ENCODE measurements at regions not wholly inside any gene's neighbourhood (a gene's known extent, or its start where the extent isn't known, plus 50 kb on each side); places are given as distances from the start of the nearest gene placed in this dataset.

DNA sequence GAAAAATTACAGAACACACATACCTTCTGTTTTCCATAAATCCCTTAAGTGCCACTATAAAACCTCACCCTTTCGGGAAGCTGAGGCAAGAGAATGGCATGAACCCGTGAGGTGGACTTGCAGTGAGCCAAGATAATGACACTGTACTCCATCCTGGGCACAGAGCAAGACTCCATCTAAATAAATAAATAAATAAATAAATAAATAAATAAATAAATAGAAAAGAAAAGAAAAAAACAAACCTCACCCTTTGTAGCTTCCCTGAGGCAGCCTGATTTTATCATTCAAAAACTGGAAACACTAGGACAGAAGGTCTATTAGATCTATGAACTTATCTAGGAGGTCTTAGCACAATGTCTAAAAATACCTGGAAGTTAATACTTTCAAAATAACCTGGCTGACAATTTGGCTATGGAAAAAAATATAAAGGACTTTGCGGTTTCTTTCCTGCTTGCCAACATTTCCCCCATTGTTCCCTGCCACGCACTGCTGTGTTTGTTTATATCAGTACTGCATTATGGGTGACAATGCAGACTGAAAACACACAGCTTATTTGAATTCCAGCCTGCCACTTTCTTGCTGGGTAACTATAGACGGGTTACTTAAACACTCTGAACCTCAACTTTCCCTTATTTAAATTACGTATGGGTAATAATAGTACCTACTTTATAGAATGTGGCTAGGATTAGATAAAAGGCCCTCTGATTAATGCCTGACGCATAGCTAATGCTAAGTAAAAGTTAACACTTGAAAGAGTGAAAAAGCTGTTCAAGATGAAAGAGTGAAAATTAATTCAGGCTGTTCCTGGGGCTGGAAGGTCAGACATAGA is 313.0 kb downstream of the RDH14 start (continued):
- TF ChIP-seq, protein P1, sequence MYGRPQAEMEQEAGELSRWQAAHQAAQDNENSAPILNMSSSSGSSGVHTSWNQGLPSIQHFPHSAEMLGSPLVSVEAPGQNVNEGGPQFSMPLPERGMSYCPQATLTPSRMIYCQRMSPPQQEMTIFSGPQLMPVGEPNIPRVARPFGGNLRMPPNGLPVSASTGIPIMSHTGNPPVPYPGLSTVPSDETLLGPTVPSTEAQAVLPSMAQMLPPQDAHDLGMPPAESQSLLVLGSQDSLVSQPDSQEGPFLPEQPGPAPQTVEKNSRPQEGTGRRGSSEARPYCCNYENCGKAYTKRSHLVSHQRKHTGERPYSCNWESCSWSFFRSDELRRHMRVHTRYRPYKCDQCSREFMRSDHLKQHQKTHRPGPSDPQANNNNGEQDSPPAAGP (tag by site-specific recombination; IDR thresholded peaks at IDR 0.05): no peak

GRCh38 chr2:18245375-18245774 is 315.1 kb downstream of the RDH14 start:
- CTCF ChIA-PET: no interaction called here
- no peaks in the 10 kb centered on the region for H3K9me3 ChIP-seq (ENCODE audit: control insufficient read depth, insufficient read depth, low read depth, low read length)
- no peaks in the 10 kb centered on the region for H3K36me3 ChIP-seq (ENCODE audit: control insufficient read depth in 2 of 2, insufficient read depth in 1 of 2, low read length in 2 of 2)
- POLR2A ChIA-PET: no interaction called here
- H3K27ac ChIP-seq (ENCODE audit: extremely low read depth, low read depth, low read length): no peak overlapping the region
- TF ChIP-seq ZNF701 (tag by site-specific recombination; IDR thresholded peaks at IDR 0.05) (no peak), ZEB2 (tag by site-specific recombination; IDR thresholded peaks at IDR 0.05) (no peak), ZNF843 (tag by site-specific recombination; IDR thresholded peaks at IDR 0.05) (no peak), ZNF211 (tag by site-specific recombination; IDR thresholded peaks at IDR 0.05; ENCODE audit: low read depth) (no peak), ZNF350 (tag by site-specific recombination; IDR thresholded peaks at IDR 0.05) (no peak), ZBTB49 (tag by site-specific recombination; IDR thresholded peaks at IDR 0.05; ENCODE audit: low read depth) (no peak)
- H3K4me1 ChIP-seq (ENCODE audit: control insufficient read depth, insufficient read depth, low read length): no peaks in the 10 kb centered on the region
- no peak overlapping the region for H3K4me3 ChIP-seq (ENCODE audit: low read depth, low read length)

DNA sequence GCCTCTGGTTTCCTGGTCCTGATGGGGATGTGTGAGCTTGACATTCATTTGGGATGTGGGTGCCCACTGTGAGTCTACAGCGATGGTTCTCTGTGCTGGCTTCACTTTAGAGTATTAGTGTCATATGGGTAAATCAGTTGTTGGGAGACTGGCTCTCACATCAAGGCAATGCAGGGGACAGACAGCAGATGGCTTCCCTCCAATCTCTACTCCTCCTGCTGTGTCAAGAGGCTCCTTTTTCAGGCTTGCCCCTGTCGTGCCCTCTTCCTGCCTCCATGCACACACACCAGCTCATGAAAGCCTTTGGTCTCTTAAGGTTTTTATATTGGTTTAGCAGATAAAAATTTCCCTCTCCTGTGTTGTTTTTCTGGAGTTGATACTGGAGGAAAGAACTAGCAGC is 315.6 kb downstream of the RDH14 start:
- no peak overlapping the region for H3K4me3 ChIP-seq (ENCODE audit: low read depth, low read length)
- no peaks in the 10 kb centered on the region for H3K9me3 ChIP-seq (ENCODE audit: control insufficient read depth, insufficient read depth, low read depth, low read length)
- H3K4me1 ChIP-seq (ENCODE audit: control insufficient read depth, insufficient read depth, low read length): no peaks in the 10 kb centered on the region
- ChIA-PET CTCF (interaction anchor here (1.4 to 2.1 kb wide), 2 partner anchors 10 to 133 kb away, joined by 3 to 7 read pairs; no protein-coding TSS in a partner anchor), POLR2A (no interaction called here)
- TF ChIP-seq ZNF10 (tag by site-specific recombination; IDR thresholded peaks at IDR 0.05): no peak
- TF ChIP-seq ZNF23 (tag by site-specific recombination; IDR thresholded peaks at IDR 0.05; ENCODE audit: borderline replicate concordance): no peak
- no peak for TF ChIP-seq REPIN1 (tag by site-specific recombination; IDR thresholded peaks at IDR 0.05; ENCODE audit: low read depth)
- no peak for TF ChIP-seq TRIM28 (IDR thresholded peaks at IDR 0.05; ENCODE audit: borderline replicate concordance, low read length)
- TF ChIP-seq, protein P2, sequence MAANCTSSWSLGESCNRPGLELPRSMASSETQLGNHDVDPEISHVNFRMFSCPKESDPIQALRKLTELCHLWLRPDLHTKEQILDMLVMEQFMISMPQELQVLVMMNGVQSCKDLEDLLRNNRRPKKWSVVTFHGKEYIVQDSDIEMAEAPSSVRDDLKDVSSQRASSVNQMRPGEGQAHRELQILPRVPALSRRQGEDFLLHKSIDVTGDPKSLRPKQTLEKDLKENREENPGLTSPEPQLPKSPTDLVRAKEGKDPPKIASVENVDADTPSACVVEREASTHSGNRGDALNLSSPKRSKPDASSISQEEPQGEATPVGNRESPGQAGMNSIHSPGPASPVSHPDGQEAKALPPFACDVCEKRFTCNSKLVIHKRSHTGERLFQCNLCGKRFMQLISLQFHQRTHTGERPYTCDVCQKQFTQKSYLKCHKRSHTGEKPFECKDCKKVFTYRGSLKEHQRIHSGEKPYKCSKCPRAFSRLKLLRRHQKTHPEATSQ (tag by site-specific recombination; IDR thresholded peaks at IDR 0.05): no peak
- TF ChIP-seq ZNF473 (tag by site-specific recombination; IDR thresholded peaks at IDR 0.05): no peak
- no peak for TF ChIP-seq ZNF121 (tag by site-specific recombination; IDR thresholded peaks at IDR 0.05)
- no peak overlapping the region for H3K27ac ChIP-seq (ENCODE audit: extremely low read depth, low read depth, low read length)
- H3K36me3 ChIP-seq (ENCODE audit: control insufficient read depth in 2 of 2, insufficient read depth in 1 of 2, low read length in 2 of 2): no peaks in the 10 kb centered on the region

DNA sequence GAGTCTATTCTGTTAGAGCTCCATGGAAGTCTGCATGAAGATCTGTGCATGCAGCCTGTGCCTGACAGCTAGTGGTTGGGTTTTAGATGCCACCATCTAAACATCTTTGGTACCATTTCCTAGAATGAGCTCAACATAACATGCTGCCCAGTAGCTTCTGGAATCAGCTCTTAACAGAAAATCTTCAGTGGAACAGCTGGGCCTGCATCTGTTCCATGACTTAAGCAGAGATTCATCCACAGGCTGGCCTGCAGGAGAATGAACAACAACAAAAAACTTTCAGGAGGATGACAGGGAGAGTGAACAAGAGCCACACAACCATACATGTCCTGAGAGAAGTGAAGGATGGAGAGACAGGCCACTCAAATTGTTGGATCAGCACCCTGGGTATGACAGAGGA is 316.6 kb downstream of the RDH14 start:
- ChIA-PET CTCF (interaction anchor here (1.4 to 2.1 kb wide), 2 partner anchors 11 to 134 kb away, joined by 3 to 7 read pairs; no protein-coding TSS in a partner anchor), POLR2A (no interaction called here)
- H3K27ac ChIP-seq (ENCODE audit: extremely low read depth, low read depth, low read length): no peak overlapping the region
- no peaks in the 10 kb centered on the region for H3K36me3 ChIP-seq (ENCODE audit: control insufficient read depth in 2 of 2, insufficient read depth in 1 of 2, low read length in 2 of 2)
- no peaks in the 10 kb centered on the region for H3K4me1 ChIP-seq (ENCODE audit: control insufficient read depth, insufficient read depth, low read length)
- H3K4me3 ChIP-seq (ENCODE audit: low read depth, low read length): no peak overlapping the region
- H3K9me3 ChIP-seq (ENCODE audit: control insufficient read depth, insufficient read depth, low read depth, low read length): no peaks in the 10 kb centered on the region
- TF ChIP-seq ZNF274 (IDR thresholded peaks at IDR 0.05; ENCODE audit: low read length) (no peak), ZNF274 (tag by site-specific recombination; IDR thresholded peaks at IDR 0.05; ENCODE audit: borderline replicate concordance) (no peak), ZNF433 (tag by site-specific recombination; IDR thresholded peaks at IDR 0.05; ENCODE audit: low read depth) (no peak), ZNF544 (tag by site-specific recombination; IDR thresholded peaks at IDR 0.05) (no peak), OVOL3 (tag by site-specific recombination; IDR thresholded peaks at IDR 0.05) (no peak), FEZF1 (tag by site-specific recombination; IDR thresholded peaks at IDR 0.05) (no peak), ZNF423 (tag by site-specific recombination; IDR thresholded peaks at IDR 0.05) (no peak), ZNF701 (tag by site-specific recombination; IDR thresholded peaks at IDR 0.05) (no peak), HIC1 (tag by site-specific recombination; IDR thresholded peaks at IDR 0.05) (no peak), ZNF626 (tag by site-specific recombination; IDR thresholded peaks at IDR 0.05) (no peak)

Measured in HEK293 (cell line).